SKM-1 (cell line): ENCODE measurements at regions not wholly inside any gene's neighbourhood (a gene's known extent, or its start where the extent isn't known, plus 50 kb on each side); places are given as distances from the start of the nearest gene placed in this dataset.
A peak's percentile ranks its signal among the peaks of the same experiment; 100 is the strongest.

ENCODE experiments used
- DNase-seq: peaks from one replicate; lab custom pipeline; 2025; ENCODE audit not compliant: unreplicated experiment; lab: John Stamatoyannopoulos, UW

- DNase-seq = no peak
Observed at GRCh38 chr18:30562231-30562630, 480.3 kb downstream of the DSC3 start.

DNA sequence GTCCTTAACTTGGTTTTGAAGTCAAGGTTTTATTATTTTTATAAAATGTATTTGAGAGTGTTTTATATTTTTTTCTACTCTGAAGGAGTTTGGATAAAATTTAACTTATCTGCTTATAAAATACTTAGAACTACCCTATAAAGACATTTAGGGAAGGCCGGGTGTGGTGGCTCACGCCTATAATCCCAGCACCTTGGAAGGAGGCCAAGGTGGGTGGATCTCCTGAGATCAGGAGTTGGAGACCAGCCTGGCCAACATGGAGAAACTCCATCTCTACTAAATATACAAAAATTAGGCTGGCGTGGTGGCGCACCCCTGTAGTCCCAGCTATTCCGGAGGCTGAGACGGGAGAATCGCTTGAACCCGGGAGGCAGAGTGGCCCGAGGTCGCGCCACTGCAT lies 486.4 kb downstream of the DSC3 start:
- no peak for DNase-seq

- DNase-seq = no peak
Observed at GRCh38 chr18:30545393-30545792, 497.1 kb downstream of the DSC3 start.

DNA sequence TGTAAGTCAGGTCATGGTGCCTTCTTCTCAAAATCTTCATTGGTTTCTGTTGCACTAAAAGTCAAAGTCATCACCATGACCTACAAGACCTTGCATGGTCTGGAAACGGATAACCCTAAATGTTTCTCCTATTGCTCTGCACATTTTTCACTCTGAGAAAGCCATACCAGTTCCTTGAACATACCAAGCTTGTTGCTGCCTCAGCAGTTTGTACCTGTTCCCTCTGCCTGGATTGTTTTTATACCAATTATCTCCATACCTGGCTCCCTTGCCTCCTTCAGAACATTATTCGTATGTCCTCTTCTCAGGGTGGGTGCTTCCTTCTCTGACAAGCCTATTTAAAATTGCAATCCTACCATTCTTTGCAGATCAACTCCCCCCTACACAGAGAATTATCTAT lies 498.4 kb downstream of the DSC3 start:
- no peak for DNase-seq

DNA sequence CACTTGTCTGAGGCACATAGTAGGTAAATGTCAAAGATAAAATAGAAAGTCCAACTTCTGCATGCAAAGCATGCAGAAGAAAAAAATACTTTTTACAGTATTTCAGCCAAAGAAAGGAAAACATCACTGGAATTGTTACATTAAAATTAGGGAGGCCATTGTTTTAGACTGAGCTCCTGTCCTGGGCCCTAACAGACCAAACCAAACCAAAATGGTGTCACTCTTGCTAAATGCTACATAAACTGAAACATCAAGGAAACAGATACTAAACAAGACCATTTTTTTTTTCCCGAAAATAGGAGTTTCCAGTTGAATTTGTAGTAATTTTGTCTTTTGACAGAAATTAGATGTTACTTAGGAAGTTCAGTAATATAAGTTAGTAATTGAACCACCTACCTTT lies 508.8 kb downstream of the DSC3 start:
- DNase-seq = no peak

- no peak for DNase-seq
Observed at GRCh38 chr18:30527917-30528316, 514.6 kb downstream of the DSC3 start.

DNA sequence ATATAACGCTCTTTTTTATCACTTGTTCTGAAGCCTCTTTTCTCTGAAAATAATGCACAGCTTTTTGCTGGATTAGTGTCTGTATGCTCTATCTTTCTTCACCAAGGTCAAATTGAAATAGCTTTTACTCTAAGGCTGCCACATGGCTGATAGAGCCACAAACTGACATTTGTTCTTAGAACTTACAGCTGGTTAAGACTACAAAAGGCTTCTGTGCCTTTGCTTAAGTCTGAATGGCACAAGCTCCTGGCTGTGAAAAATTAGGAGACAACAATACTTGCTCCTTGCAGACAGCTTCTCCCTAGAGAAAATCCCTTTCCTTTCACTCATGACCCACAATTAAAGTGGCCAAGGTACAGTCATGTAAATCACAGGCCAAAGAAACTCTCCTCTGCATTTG lies 515.3 kb downstream of the DSC3 start:
- DNase-seq = no peak

DNA sequence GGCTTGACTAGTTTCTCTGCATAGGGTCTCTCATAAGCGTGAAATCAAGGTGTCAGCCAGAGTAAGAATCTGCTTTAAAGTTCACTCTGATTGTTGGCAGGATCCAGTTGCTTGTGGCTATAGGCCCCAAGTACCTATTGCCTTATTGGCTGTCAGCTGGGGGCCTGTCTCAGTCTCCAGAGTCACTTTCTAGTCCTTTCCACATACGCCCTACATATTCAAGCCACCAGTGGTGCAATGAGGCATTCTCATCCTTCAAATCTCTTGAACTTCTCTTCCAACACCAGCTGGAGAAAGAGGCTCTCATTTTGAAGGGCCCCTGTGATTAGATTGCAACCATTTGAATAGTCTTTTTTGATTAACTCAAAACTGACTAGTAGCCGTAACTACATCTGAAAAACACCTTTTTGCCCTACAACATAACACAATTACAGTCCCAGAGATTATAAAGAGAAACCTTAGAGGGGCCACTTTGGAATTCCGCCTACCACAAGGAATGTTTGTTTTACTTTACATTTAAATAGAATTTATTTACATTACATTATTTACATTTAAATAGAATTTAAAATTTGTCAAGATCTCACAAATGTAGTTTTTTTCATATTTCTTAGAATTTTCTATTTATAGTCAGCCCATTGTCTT lies 520.1 kb downstream of the DSC3 start:
- no peak for DNase-seq

- no peak for DNase-seq
Observed at GRCh38 chr18:30514059-30514458, 528.5 kb downstream of the DSC3 start.

GRCh38 chr18:30512872-30513271 lies 529.7 kb downstream of the DSC3 start:
- DNase-seq = no peak

DNA sequence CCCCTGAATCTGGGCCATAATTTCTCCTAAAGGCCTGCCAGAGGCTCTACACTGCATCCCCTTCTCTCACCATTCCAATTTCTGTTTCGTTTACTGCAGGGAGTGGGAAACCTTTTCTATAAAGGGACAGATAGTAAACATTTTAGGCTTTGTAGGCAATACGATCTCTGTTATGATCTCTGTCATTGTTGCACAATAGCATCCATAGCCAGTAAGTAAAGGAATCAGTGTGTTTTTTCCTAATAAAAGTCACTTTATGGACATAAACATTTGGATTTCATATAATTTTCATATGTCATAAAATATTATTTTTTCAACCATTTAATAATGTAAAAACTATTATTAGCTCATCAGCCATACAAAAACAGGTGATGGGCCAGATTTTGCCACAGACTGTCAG lies 531.7 kb downstream of the DSC3 start:
- DNase-seq = no peak

GRCh38 chr18:30501594-30501993 lies 540.9 kb downstream of the DSC3 start:
- no peak for DNase-seq

DNA sequence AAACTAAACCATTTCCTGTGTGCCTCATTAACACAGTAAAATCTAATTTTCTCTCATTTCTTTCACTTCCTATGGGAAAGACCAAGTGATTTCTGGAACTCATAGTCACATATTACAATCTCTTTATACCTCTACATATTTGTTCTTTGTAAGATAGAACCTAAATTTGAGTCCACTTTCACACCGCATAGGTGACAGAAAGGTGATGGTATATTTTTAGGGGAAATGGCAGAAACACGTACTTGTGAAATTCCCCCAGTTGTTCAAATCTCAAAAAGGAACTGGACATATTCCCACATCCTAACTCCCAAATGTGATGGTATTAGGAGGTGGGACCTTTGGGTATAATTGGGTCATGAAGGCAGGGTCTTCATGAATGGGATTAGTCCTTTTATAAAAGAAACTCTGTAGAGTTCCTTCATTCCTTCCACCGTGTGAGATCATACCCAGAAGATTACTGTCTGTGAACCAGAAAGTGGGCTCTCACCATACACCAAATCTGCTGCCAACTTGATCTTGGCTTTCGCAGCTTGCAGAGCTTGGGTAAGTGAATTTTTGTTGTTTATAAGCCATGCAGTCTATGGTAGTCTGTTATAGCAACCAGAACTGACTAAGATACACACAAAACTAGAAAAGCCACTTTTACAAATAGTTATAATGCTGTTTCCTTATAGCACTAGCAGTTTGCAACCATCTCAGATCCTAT lies 542.1 kb downstream of the DSC3 start:
- DNase-seq = no peak

DNA sequence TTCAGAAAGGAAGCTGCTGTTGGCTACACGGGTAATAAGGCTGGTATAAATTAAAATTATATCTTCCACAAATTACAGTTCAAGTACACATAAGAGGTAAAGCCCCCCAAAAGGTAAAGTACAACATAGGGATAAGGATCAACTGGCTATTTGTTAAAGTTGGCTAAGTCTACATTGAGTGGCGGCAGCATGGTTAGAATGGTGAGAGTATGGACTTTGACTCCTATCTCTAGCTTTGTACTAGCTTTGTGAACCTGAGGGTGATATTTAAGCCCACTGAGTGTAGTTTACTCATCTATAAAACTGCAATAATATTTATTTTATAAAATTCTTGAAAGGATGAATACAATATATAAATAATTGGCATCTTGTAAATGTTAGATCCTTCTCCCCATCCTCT lies 542.8 kb downstream of the DSC3 start:
- DNase-seq = no peak

- DNase-seq = no peak
Observed at GRCh38 chr18:30492552-30493129, 549.9 kb downstream of the DSC3 start.

- DNase-seq = peak; percentile 40
Observed at GRCh38 chr18:30491815-30492551, 550.6 kb downstream of the DSC3 start.

GRCh38 chr18:30489890-30490643 lies 552.5 kb downstream of the DSC3 start:
- DNase-seq = no peak

DNA sequence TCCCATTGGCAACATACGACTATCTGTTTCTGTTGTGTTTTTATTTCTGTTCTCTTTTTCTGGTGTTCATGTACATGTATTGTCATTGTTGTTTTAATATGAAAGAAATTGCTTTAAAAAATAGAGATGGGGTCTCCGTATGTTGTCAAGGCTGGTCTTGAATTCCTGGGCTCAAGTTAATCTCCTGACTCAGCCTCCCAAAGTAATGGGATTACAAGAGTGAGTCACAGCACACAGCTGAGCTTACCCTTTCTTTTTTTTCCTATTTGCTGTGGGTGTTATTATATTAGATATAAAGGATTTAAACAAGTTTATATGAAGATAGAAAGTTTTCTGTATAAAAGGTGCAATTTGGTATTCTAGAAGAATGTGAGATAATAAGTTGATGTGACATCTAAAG lies 554.6 kb downstream of the DSC3 start:
- no peak for DNase-seq

DNA sequence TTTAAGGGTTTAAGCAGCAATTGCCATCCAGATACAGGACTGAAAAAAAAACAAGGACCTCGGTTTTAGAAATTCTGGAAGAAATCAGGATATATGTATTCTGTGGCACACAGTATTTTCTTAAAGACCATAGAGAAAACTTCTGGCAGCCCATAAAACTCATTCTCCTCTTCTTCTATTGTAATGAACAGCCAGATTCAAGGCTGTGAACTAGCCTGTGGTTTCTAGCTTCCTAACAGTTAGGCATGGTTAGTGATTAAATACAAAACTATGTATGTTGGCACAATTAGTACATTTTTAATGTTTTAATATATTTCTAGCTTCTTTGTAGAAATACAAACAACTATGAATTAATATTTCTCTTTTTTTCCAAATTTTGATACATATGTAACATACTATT lies 555.7 kb downstream of the DSC3 start:
- no peak for DNase-seq

DNA sequence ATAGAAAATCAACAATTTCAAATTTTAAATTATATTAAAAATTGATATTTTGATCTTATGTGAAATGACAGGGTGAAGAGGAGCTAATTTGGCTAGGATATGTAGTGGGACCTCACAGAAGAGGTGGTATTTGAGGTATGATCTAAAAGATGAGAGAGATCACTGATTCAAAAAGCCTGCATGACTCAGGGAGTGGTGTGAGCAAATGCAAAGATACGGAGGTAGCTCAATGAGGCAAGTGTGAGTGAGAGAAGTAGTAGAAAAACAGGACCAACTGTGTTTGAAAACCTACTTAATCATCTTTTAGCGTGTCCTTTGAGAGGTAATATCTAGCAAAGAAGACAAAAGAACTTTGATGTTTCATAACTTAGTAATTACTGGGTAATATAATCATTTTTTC lies 557.5 kb downstream of the DSC3 start:
- DNase-seq = no peak

- no peak for DNase-seq
Observed at GRCh38 chr18:30481871-30482270, 560.7 kb downstream of the DSC3 start.
